ENCODE measurements at regions not wholly inside any gene's neighbourhood (a gene's known extent, or its start where the extent isn't known, plus 50 kb on each side); places are given as distances from the start of the nearest gene placed in this dataset.

GRCh38 chr21:35696644-35697043 lies 363.7 kb downstream of the SETD4 start:
- Histone ChIP-seq H3K27ac (ENCODE audit: low read length) (no peak overlapping the region), H3K9me3 (ENCODE audit: control insufficient read depth in 2 of 2, low read length in 2 of 2) (no peaks in the 10 kb centered on the region), H3K4me3 (ENCODE audit: low read length in 2 of 2) (no peak overlapping the region), H3K27me3 (ENCODE audit: control insufficient read depth in 1 of 2, insufficient read depth in 2 of 2, low read length in 2 of 2) (no peaks in the 10 kb centered on the region), H3K36me3 (ENCODE audit: control insufficient read depth in 2 of 2, insufficient read depth in 2 of 2, low read length in 2 of 2) (no peaks in the 10 kb centered on the region), H3K9ac (ENCODE audit: low read length in 2 of 2) (no peak overlapping the region), H3K4me1 (ENCODE audit: control insufficient read depth, insufficient read depth, low read length) (peaks cover 5% of the 10 kb centered on the region)

GRCh38 chr21:35692311-35692710 lies 368.0 kb downstream of the SETD4 start:
- Histone ChIP-seq H3K27ac (ENCODE audit: low read length) (no peak overlapping the region), H3K9ac (ENCODE audit: low read length in 2 of 2) (no peak overlapping the region), H3K36me3 (ENCODE audit: control insufficient read depth in 2 of 2, insufficient read depth in 2 of 2, low read length in 2 of 2) (no peaks in the 10 kb centered on the region), H3K9me3 (ENCODE audit: control insufficient read depth in 2 of 2, low read length in 2 of 2) (no peaks in the 10 kb centered on the region), H3K4me3 (ENCODE audit: low read length in 2 of 2) (no peak overlapping the region), H3K4me1 (ENCODE audit: control insufficient read depth, insufficient read depth, low read length) (peaks cover 3% of the 10 kb centered on the region), H3K27me3 (ENCODE audit: control insufficient read depth in 1 of 2, insufficient read depth in 2 of 2, low read length in 2 of 2) (peaks cover 0 to 3% of the 10 kb centered on the region in 2 donors)

GRCh38 chr21:35690436-35690835 lies 369.9 kb downstream of the SETD4 start:
- Histone ChIP-seq H3K9ac (ENCODE audit: low read length in 2 of 2) (no peak overlapping the region), H3K9me3 (ENCODE audit: control insufficient read depth in 2 of 2, low read length in 2 of 2) (no peaks in the 10 kb centered on the region), H3K27me3 (ENCODE audit: control insufficient read depth in 1 of 2, insufficient read depth in 2 of 2, low read length in 2 of 2) (peaks cover 0 to 3% of the 10 kb centered on the region in 2 donors), H3K4me1 (ENCODE audit: control insufficient read depth, insufficient read depth, low read length) (no peaks in the 10 kb centered on the region), H3K36me3 (ENCODE audit: control insufficient read depth in 2 of 2, insufficient read depth in 2 of 2, low read length in 2 of 2) (no peaks in the 10 kb centered on the region), H3K27ac (ENCODE audit: low read length) (no peak overlapping the region), H3K4me3 (ENCODE audit: low read length in 2 of 2) (no peak overlapping the region)

- Histone ChIP-seq H3K9me3 (ENCODE audit: control insufficient read depth in 2 of 2, low read length in 2 of 2) (no peaks in the 10 kb centered on the region), H3K27ac (ENCODE audit: low read length) (no peak overlapping the region), H3K27me3 (ENCODE audit: control insufficient read depth in 1 of 2, insufficient read depth in 2 of 2, low read length in 2 of 2) (peaks cover 2 to 3% of the 10 kb centered on the region in 2 donors), H3K36me3 (ENCODE audit: control insufficient read depth in 2 of 2, insufficient read depth in 2 of 2, low read length in 2 of 2) (no peaks in the 10 kb centered on the region), H3K9ac (ENCODE audit: low read length in 2 of 2) (no peak overlapping the region), H3K4me3 (ENCODE audit: low read length in 2 of 2) (no peak overlapping the region), H3K4me1 (ENCODE audit: control insufficient read depth, insufficient read depth, low read length) (no peaks in the 10 kb centered on the region)
Measured at GRCh38 chr21:35686156-35686555, 374.2 kb downstream of the SETD4 start.

- H3K9ac ChIP-seq (ENCODE audit: low read length in 2 of 2): no peak overlapping the region
- no peak overlapping the region for H3K4me3 ChIP-seq (ENCODE audit: low read length in 2 of 2)
- no peaks in the 10 kb centered on the region for H3K4me1 ChIP-seq (ENCODE audit: control insufficient read depth, insufficient read depth, low read length)
- peaks cover 2 to 3% of the 10 kb centered on the region in 2 donors for H3K27me3 ChIP-seq (ENCODE audit: control insufficient read depth in 1 of 2, insufficient read depth in 2 of 2, low read length in 2 of 2)
- no peak overlapping the region for H3K27ac ChIP-seq (ENCODE audit: low read length)
- no peaks in the 10 kb centered on the region for H3K9me3 ChIP-seq (ENCODE audit: control insufficient read depth in 2 of 2, low read length in 2 of 2)
- no peaks in the 10 kb centered on the region for H3K36me3 ChIP-seq (ENCODE audit: control insufficient read depth in 2 of 2, insufficient read depth in 2 of 2, low read length in 2 of 2)
Measured at GRCh38 chr21:35683664-35684304, 376.5 kb downstream of the SETD4 start.

- Histone ChIP-seq H3K36me3 (ENCODE audit: control insufficient read depth in 2 of 2, insufficient read depth in 2 of 2, low read length in 2 of 2) (no peaks in the 10 kb centered on the region), H3K4me3 (ENCODE audit: low read length in 2 of 2) (no peak overlapping the region), H3K9ac (ENCODE audit: low read length in 2 of 2) (no peak overlapping the region), H3K9me3 (ENCODE audit: control insufficient read depth in 2 of 2, low read length in 2 of 2) (no peaks in the 10 kb centered on the region), H3K27me3 (ENCODE audit: control insufficient read depth in 1 of 2, insufficient read depth in 2 of 2, low read length in 2 of 2) (peaks cover 2 to 3% of the 10 kb centered on the region in 2 donors), H3K4me1 (ENCODE audit: control insufficient read depth, insufficient read depth, low read length) (no peaks in the 10 kb centered on the region), H3K27ac (ENCODE audit: low read length) (no peak overlapping the region)
Measured at GRCh38 chr21:35682904-35683549, 377.3 kb downstream of the SETD4 start.

- H3K9ac ChIP-seq (ENCODE audit: low read length in 2 of 2): no peak overlapping the region
- H3K27ac ChIP-seq (ENCODE audit: low read length): no peak overlapping the region
- H3K9me3 ChIP-seq (ENCODE audit: control insufficient read depth in 2 of 2, low read length in 2 of 2): no peaks in the 10 kb centered on the region
- no peak overlapping the region for H3K4me3 ChIP-seq (ENCODE audit: low read length in 2 of 2)
- H3K36me3 ChIP-seq (ENCODE audit: control insufficient read depth in 2 of 2, insufficient read depth in 2 of 2, low read length in 2 of 2): no peaks in the 10 kb centered on the region
- H3K27me3 ChIP-seq (ENCODE audit: control insufficient read depth in 1 of 2, insufficient read depth in 2 of 2, low read length in 2 of 2): peaks cover 0 to 2% of the 10 kb centered on the region in 2 donors
- H3K4me1 ChIP-seq (ENCODE audit: control insufficient read depth, insufficient read depth, low read length): no peaks in the 10 kb centered on the region
Measured at GRCh38 chr21:35681946-35682345, 378.4 kb downstream of the SETD4 start.

- no peak overlapping the region for H3K9ac ChIP-seq (ENCODE audit: low read length in 2 of 2)
- no peaks in the 10 kb centered on the region for H3K9me3 ChIP-seq (ENCODE audit: control insufficient read depth in 2 of 2, low read length in 2 of 2)
- no peak overlapping the region for H3K4me3 ChIP-seq (ENCODE audit: low read length in 2 of 2)
- peaks cover 0 to 7% of the 10 kb centered on the region in 2 donors for H3K27me3 ChIP-seq (ENCODE audit: control insufficient read depth in 1 of 2, insufficient read depth in 2 of 2, low read length in 2 of 2)
- no peaks in the 10 kb centered on the region for H3K36me3 ChIP-seq (ENCODE audit: control insufficient read depth in 2 of 2, insufficient read depth in 2 of 2, low read length in 2 of 2)
- no peak overlapping the region for H3K27ac ChIP-seq (ENCODE audit: low read length)
- H3K4me1 ChIP-seq (ENCODE audit: control insufficient read depth, insufficient read depth, low read length): no peaks in the 10 kb centered on the region
Measured at GRCh38 chr21:35679076-35679475, 381.2 kb downstream of the SETD4 start.

GRCh38 chr21:35678393-35678792 lies 381.9 kb downstream of the SETD4 start:
- no peaks in the 10 kb centered on the region for H3K36me3 ChIP-seq (ENCODE audit: control insufficient read depth in 2 of 2, insufficient read depth in 2 of 2, low read length in 2 of 2)
- H3K4me1 ChIP-seq (ENCODE audit: control insufficient read depth, insufficient read depth, low read length): no peaks in the 10 kb centered on the region
- no peaks in the 10 kb centered on the region for H3K9me3 ChIP-seq (ENCODE audit: control insufficient read depth in 2 of 2, low read length in 2 of 2)
- H3K9ac ChIP-seq (ENCODE audit: low read length in 2 of 2): no peak overlapping the region
- peaks cover 0 to 7% of the 10 kb centered on the region in 2 donors for H3K27me3 ChIP-seq (ENCODE audit: control insufficient read depth in 1 of 2, insufficient read depth in 2 of 2, low read length in 2 of 2)
- H3K4me3 ChIP-seq (ENCODE audit: low read length in 2 of 2): no peak overlapping the region
- H3K27ac ChIP-seq (ENCODE audit: low read length): no peak overlapping the region

- Histone ChIP-seq H3K9me3 (ENCODE audit: control insufficient read depth in 2 of 2, low read length in 2 of 2) (no peaks in the 10 kb centered on the region), H3K4me1 (ENCODE audit: control insufficient read depth, insufficient read depth, low read length) (no peaks in the 10 kb centered on the region), H3K9ac (ENCODE audit: low read length in 2 of 2) (no peak overlapping the region), H3K27ac (ENCODE audit: low read length) (no peak overlapping the region), H3K27me3 (ENCODE audit: control insufficient read depth in 1 of 2, insufficient read depth in 2 of 2, low read length in 2 of 2) (peaks cover 0 to 5% of the 10 kb centered on the region in 2 donors), H3K36me3 (ENCODE audit: control insufficient read depth in 2 of 2, insufficient read depth in 2 of 2, low read length in 2 of 2) (no peaks in the 10 kb centered on the region), H3K4me3 (ENCODE audit: low read length in 2 of 2) (no peak overlapping the region)
Measured at GRCh38 chr21:35677298-35677841, 383.0 kb downstream of the SETD4 start.

- Histone ChIP-seq H3K9me3 (ENCODE audit: control insufficient read depth in 2 of 2, low read length in 2 of 2) (no peaks in the 10 kb centered on the region), H3K36me3 (ENCODE audit: control insufficient read depth in 2 of 2, insufficient read depth in 2 of 2, low read length in 2 of 2) (no peaks in the 10 kb centered on the region), H3K27ac (ENCODE audit: low read length) (no peak overlapping the region), H3K9ac (ENCODE audit: low read length in 2 of 2) (no peak overlapping the region), H3K4me1 (ENCODE audit: control insufficient read depth, insufficient read depth, low read length) (no peaks in the 10 kb centered on the region), H3K27me3 (ENCODE audit: control insufficient read depth in 1 of 2, insufficient read depth in 2 of 2, low read length in 2 of 2) (peaks cover 0 to 5% of the 10 kb centered on the region in 2 donors), H3K4me3 (ENCODE audit: low read length in 2 of 2) (no peak overlapping the region)
Measured at GRCh38 chr21:35674895-35675470, 385.3 kb downstream of the SETD4 start.
